ENCODE measurements at regions not wholly inside any gene's neighbourhood (a gene's known extent, or its start where the extent isn't known, plus 50 kb on each side); places are given as distances from the start of the nearest gene placed in this dataset.

DNA sequence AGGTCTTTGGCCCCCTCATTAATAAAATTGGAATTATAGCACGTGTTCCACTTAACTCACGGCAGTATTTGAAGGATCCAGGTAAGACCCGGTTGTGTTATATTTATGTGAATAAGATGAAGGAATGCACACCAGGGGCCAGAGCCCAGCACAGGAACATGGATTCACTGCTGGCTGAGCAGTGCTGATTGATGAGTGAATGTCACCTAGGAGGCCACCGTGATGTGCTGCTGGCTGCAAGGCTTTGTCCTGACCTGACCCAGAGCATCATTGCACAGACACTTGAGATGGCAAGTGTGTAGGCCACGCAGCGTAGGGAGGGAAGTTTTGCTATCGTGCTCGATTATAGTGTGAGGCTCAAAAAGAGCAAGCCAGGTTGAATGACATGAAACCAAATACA is 350.7 kb upstream of the MGMT start:
- RAD21 ChIA-PET (ENCODE audit: low non-redundant PET in 1 of 2, low total read pairs in 2 of 2, uncharacterized antibody in 2 of 2, unreplicated experiment in 2 of 2): no interaction called here
- peaks cover 18 to 21% of the 10 kb centered on the region in 2 experiments; a peak in 2 of 4 replicates for H3K9me3 ChIP-seq (ENCODE audit: control insufficient read depth in 1 of 2, insufficient read depth in 1 of 2, low read depth in 1 of 2, low read length in 2 of 2)
- POLR2A ChIA-PET: no interaction called here
- no peak overlapping the region for H3K27ac ChIP-seq (ENCODE audit: low read depth, low read length)
- CTCF ChIA-PET: no interaction called here
- no peaks in the 10 kb centered on the region for H3K27me3 ChIP-seq (ENCODE audit: insufficient read depth, low read length)
- ATAC-seq (no peak), DNase-seq (ENCODE audit: low read depth, low spot score) (no peak)
- H3K36me3 ChIP-seq (ENCODE audit: control insufficient read depth in 1 of 2, insufficient read depth in 2 of 2, low read length in 2 of 2): no peaks in the 10 kb centered on the region
- no peak overlapping the region for H3K4me3 ChIP-seq (replicated peaks in 1 of 2; ENCODE audit: low read depth in 1 of 2, low read length in 2 of 2)
- no peak overlapping the region for H3K9ac ChIP-seq (ENCODE audit: low read length)
- no peaks in the 10 kb centered on the region for H4K20me1 ChIP-seq (ENCODE audit: insufficient read depth)
- intact Hi-C loops (cut with micrococcal nuclease): no loop called here
- no TSS peak for BruUV-seq (replicated peaks)
- H2AFZ ChIP-seq (ENCODE audit: low read depth, low read length, poor library complexity, severe bottlenecking): no peak overlapping the region
- TF ChIP-seq, protein P1, sequence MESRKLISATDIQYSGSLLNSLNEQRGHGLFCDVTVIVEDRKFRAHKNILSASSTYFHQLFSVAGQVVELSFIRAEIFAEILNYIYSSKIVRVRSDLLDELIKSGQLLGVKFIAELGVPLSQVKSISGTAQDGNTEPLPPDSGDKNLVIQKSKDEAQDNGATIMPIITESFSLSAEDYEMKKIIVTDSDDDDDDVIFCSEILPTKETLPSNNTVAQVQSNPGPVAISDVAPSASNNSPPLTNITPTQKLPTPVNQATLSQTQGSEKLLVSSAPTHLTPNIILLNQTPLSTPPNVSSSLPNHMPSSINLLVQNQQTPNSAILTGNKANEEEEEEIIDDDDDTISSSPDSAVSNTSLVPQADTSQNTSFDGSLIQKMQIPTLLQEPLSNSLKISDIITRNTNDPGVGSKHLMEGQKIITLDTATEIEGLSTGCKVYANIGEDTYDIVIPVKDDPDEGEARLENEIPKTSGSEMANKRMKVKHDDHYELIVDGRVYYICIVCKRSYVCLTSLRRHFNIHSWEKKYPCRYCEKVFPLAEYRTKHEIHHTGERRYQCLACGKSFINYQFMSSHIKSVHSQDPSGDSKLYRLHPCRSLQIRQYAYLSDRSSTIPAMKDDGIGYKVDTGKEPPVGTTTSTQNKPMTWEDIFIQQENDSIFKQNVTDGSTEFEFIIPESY (IDR thresholded peaks at IDR 0.05; ENCODE audit: extremely low read depth, insufficient replicate concordance, low read length): no peak
- TF ChIP-seq SRF (IDR thresholded peaks at IDR 0.05; ENCODE audit: low read depth): no peak
- no peak for TF ChIP-seq EZH2 (IDR thresholded peaks at IDR 0.05)
- TF ChIP-seq CEBPB (IDR thresholded peaks at IDR 0.05; ENCODE audit: low read depth): no peak
- no peak for TF ChIP-seq YY1 (IDR thresholded peaks at IDR 0.05; ENCODE audit: extremely low read depth, insufficient replicate concordance, low read depth, low read length)
- TF ChIP-seq RAD21 (IDR thresholded peaks at IDR 0.05; ENCODE audit: low read depth): no peak
- no peak for TF ChIP-seq SIN3A (IDR thresholded peaks at IDR 0.05; ENCODE audit: low read depth)
- H3K79me2 ChIP-seq (ENCODE audit: insufficient read depth, low read length): no peaks in the 10 kb centered on the region
- H3K4me2 ChIP-seq (ENCODE audit: low read length): no peak overlapping the region
- H3K4me1 ChIP-seq (ENCODE audit: control insufficient read depth in 1 of 2, insufficient read depth in 2 of 2, low read length in 2 of 2): no peaks in the 10 kb centered on the region
- no peaks in the 10 kb centered on the region for H3K9me2 ChIP-seq (ENCODE audit: insufficient read depth)

DNA sequence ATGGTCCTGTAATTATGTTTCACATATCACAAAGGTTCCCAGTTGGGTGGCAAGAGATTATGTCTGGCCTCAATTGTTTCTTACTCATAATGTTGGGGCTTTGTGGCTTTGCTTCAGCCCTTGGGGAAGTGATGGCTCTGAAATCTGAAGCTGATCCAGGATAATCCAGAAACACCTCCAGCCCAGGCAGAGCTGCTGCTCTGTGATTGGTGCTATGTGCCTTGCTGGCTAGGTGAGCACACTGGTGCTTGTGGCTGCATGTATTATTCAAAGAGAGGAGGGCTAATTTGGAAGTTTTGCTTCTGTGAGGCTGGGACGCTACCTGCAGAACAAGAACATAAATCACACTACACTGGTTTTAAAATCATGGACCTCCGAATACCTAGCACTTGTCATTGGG is 346.6 kb upstream of the MGMT start:
- no peak overlapping the region for H3K27ac ChIP-seq (ENCODE audit: low read depth, low read length)
- intact Hi-C loops (cut with micrococcal nuclease): no loop called here
- H3K4me1 ChIP-seq (ENCODE audit: control insufficient read depth in 1 of 2, insufficient read depth in 2 of 2, low read length in 2 of 2): no peaks in the 10 kb centered on the region
- POLR2A ChIA-PET: no interaction called here
- H3K4me3 ChIP-seq (replicated peaks in 1 of 2; ENCODE audit: low read depth in 1 of 2, low read length in 2 of 2): no peak overlapping the region
- ATAC-seq: no peak
- peaks cover 13 to 17% of the 10 kb centered on the region in 2 experiments; a peak in 2 of 4 replicates for H3K9me3 ChIP-seq (ENCODE audit: control insufficient read depth in 1 of 2, insufficient read depth in 1 of 2, low read depth in 1 of 2, low read length in 2 of 2)
- no TSS peak for BruUV-seq (replicated peaks)
- no peaks in the 10 kb centered on the region for H4K20me1 ChIP-seq (ENCODE audit: insufficient read depth)
- H3K9me2 ChIP-seq (ENCODE audit: insufficient read depth): no peaks in the 10 kb centered on the region
- no peaks in the 10 kb centered on the region for H3K36me3 ChIP-seq (ENCODE audit: control insufficient read depth in 1 of 2, insufficient read depth in 2 of 2, low read length in 2 of 2)
- no peak overlapping the region for H3K4me2 ChIP-seq (ENCODE audit: low read length)
- H3K9ac ChIP-seq (ENCODE audit: low read length): no peak overlapping the region
- DNase-seq (ENCODE audit: low read depth, low spot score): no peak
- RAD21 ChIA-PET (ENCODE audit: low non-redundant PET in 1 of 2, low total read pairs in 2 of 2, uncharacterized antibody in 2 of 2, unreplicated experiment in 2 of 2): interaction anchor here in 1 of 2 experiments (0.6 kb wide), 1 partner anchor 105 kb away, joined by 3 read pairs; no protein-coding TSS in a partner anchor
- H3K27me3 ChIP-seq (ENCODE audit: insufficient read depth, low read length): no peaks in the 10 kb centered on the region
- CTCF ChIA-PET: no interaction called here
- no peaks in the 10 kb centered on the region for H3K79me2 ChIP-seq (ENCODE audit: insufficient read depth, low read length)
- H2AFZ ChIP-seq (ENCODE audit: low read depth, low read length, poor library complexity, severe bottlenecking): no peak overlapping the region
- TF ChIP-seq RAD21 (IDR thresholded peaks at IDR 0.05; ENCODE audit: low read depth) (no peak), YY1 (IDR thresholded peaks at IDR 0.05; ENCODE audit: extremely low read depth, insufficient replicate concordance, low read depth, low read length) (no peak), SRF (IDR thresholded peaks at IDR 0.05; ENCODE audit: low read depth) (no peak), SIN3A (IDR thresholded peaks at IDR 0.05; ENCODE audit: low read depth) (no peak), EGR1 (IDR thresholded peaks at IDR 0.05; ENCODE audit: low read depth) (no peak), FOSL1 (IDR thresholded peaks at IDR 0.05; ENCODE audit: low read depth) (no peak), ELF1 (IDR thresholded peaks at IDR 0.05; ENCODE audit: borderline replicate concordance, low read depth) (no peak), POLR2A (IDR thresholded peaks at IDR 0.05; ENCODE audit: borderline replicate concordance, extremely low read depth, insufficient read depth, insufficient read length) (no peak), ZFX (IDR thresholded peaks at IDR 0.05) (no peak), CEBPB (IDR thresholded peaks at IDR 0.05; ENCODE audit: low read depth) (no peak), TCF7L2 (IDR thresholded peaks at IDR 0.05; ENCODE audit: borderline replicate concordance, extremely low read depth, insufficient read depth, insufficient read length) (no peak), JUND (IDR thresholded peaks at IDR 0.05) (no peak)
- TF ChIP-seq, protein P2, sequence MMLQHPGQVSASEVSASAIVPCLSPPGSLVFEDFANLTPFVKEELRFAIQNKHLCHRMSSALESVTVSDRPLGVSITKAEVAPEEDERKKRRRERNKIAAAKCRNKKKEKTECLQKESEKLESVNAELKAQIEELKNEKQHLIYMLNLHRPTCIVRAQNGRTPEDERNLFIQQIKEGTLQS (IDR thresholded peaks at IDR 0.05): no peak
- TF ChIP-seq, protein P3, sequence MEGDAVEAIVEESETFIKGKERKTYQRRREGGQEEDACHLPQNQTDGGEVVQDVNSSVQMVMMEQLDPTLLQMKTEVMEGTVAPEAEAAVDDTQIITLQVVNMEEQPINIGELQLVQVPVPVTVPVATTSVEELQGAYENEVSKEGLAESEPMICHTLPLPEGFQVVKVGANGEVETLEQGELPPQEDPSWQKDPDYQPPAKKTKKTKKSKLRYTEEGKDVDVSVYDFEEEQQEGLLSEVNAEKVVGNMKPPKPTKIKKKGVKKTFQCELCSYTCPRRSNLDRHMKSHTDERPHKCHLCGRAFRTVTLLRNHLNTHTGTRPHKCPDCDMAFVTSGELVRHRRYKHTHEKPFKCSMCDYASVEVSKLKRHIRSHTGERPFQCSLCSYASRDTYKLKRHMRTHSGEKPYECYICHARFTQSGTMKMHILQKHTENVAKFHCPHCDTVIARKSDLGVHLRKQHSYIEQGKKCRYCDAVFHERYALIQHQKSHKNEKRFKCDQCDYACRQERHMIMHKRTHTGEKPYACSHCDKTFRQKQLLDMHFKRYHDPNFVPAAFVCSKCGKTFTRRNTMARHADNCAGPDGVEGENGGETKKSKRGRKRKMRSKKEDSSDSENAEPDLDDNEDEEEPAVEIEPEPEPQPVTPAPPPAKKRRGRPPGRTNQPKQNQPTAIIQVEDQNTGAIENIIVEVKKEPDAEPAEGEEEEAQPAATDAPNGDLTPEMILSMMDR (IDR thresholded peaks at IDR 0.05 in 2 of 3, conservative IDR thresholded peaks at IDR 0.05 in 1 of 3; ENCODE audit: borderline replicate concordance in 1 of 3, insufficient read depth in 1 of 3, low read depth in 2 of 3, low read length in 2 of 3): no peak
- TF ChIP-seq, protein P4, sequence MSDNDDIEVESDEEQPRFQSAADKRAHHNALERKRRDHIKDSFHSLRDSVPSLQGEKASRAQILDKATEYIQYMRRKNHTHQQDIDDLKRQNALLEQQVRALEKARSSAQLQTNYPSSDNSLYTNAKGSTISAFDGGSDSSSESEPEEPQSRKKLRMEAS (IDR thresholded peaks at IDR 0.05): no peak
